ENCODE measurements at regions not wholly inside any gene's neighbourhood (a gene's known extent, or its start where the extent isn't known, plus 50 kb on each side); places are given as distances from the start of the nearest gene placed in this dataset.

- no peak overlapping the region for H3K4me2 ChIP-seq
- Mint-ChIP-seq H3K27ac (no peak overlapping the region), H3K9me3 (no peaks in the 10 kb centered on the region), H3K4me1 (peaks cover 16% of the 10 kb centered on the region), H3K27me3 (ENCODE audit: insufficient read depth, low read depth, poor library complexity) (peaks cover 2% of the 10 kb centered on the region), H3K4me3 (no peak overlapping the region), H3K36me3 (ENCODE audit: low read depth) (no peaks in the 10 kb centered on the region)
- no peak for DNase-seq (ENCODE audit: low spot score)
- no peaks in the 10 kb centered on the region for H3K27me3 ChIP-seq (ENCODE audit: insufficient read depth)
- no peak overlapping the region for H2AFZ ChIP-seq
- H3K79me2 ChIP-seq (replicated peaks; ENCODE audit: insufficient read depth), result no peaks in the 10 kb centered on the region
- no peaks in the 10 kb centered on the region for H3F3A ChIP-seq (replicated peaks; ENCODE audit: low read depth)
- no peaks in the 10 kb centered on the region; the same call in 1 of the 2 replicates for H3K4me1 ChIP-seq (ENCODE audit: insufficient read depth)
- H3K4me3 ChIP-seq, result no peak overlapping the region
- no peaks in the 10 kb centered on the region for H4K20me1 ChIP-seq (replicated peaks; ENCODE audit: insufficient read depth)
- H3K27ac ChIP-seq (ENCODE audit: low read depth), result no peak overlapping the region
- no peaks in the 10 kb centered on the region; the same call in 1 of the 2 replicates for H3K9me2 ChIP-seq (ENCODE audit: insufficient read depth)
- no peaks in the 10 kb centered on the region for H3K36me3 ChIP-seq (ENCODE audit: insufficient read depth)
- ATAC-seq, result no peak
- TF ChIP-seq POLR2AphosphoS5 (IDR thresholded peaks at IDR 0.05; ENCODE audit: low read depth) (no peak), EZH2phosphoT487 (IDR thresholded peaks at IDR 0.05; ENCODE audit: unreplicated experiment) (no peak), ZNF462 (CRISPR knock-in tag; IDR thresholded peaks at IDR 0.05) (no peak), EZH2 (IDR thresholded peaks at IDR 0.05; ENCODE audit: low read depth, unreplicated experiment) (no peak)
These were observed 61.9 kb upstream of the ZCCHC2 start for GRCh38 chr18:62460851-62461300.

- no peaks in the 10 kb centered on the region for H3F3A ChIP-seq (replicated peaks; ENCODE audit: low read depth)
- H3K9me2 ChIP-seq (ENCODE audit: insufficient read depth), result no peaks in the 10 kb centered on the region; the same call in 1 of the 2 replicates
- H3K4me1 Mint-ChIP-seq, result peaks cover 16% of the 10 kb centered on the region
- no peak overlapping the region for H3K4me2 ChIP-seq
- H4K20me1 ChIP-seq (replicated peaks; ENCODE audit: insufficient read depth), result no peaks in the 10 kb centered on the region
- H3K27me3 ChIP-seq (ENCODE audit: insufficient read depth), result no peaks in the 10 kb centered on the region
- H3K27ac Mint-ChIP-seq, result no peak overlapping the region
- DNase-seq (ENCODE audit: low spot score) (no peak), ATAC-seq (no peak)
- H3K36me3 Mint-ChIP-seq (ENCODE audit: low read depth), result no peaks in the 10 kb centered on the region
- no peak overlapping the region for H3K4me3 ChIP-seq
- no peak overlapping the region for H3K4me3 Mint-ChIP-seq
- no peaks in the 10 kb centered on the region for H3K79me2 ChIP-seq (replicated peaks; ENCODE audit: insufficient read depth)
- no peak overlapping the region for H3K27ac ChIP-seq (ENCODE audit: low read depth)
- no peak overlapping the region for H2AFZ ChIP-seq
- no peaks in the 10 kb centered on the region for H3K36me3 ChIP-seq (ENCODE audit: insufficient read depth)
- no peaks in the 10 kb centered on the region; the same call in 1 of the 2 replicates for H3K4me1 ChIP-seq (ENCODE audit: insufficient read depth)
- no peaks in the 10 kb centered on the region for H3K9me3 Mint-ChIP-seq
- H3K27me3 Mint-ChIP-seq (ENCODE audit: insufficient read depth, low read depth, poor library complexity), result peaks cover 2% of the 10 kb centered on the region
- TF ChIP-seq CTCF (conservative IDR thresholded peaks at IDR 0.05; ENCODE audit: low read depth in 2 of 2), result no peak
- TF ChIP-seq CREB1 (CRISPR knock-in tag; IDR thresholded peaks at IDR 0.05; ENCODE audit: low read depth), result no peak
- no peak for TF ChIP-seq NANOG (IDR thresholded peaks at IDR 0.05; ENCODE audit: borderline replicate concordance)
- TF ChIP-seq EZH2 (IDR thresholded peaks at IDR 0.05; ENCODE audit: low read depth, unreplicated experiment), result no peak
- no peak for TF ChIP-seq ETS1 (IDR thresholded peaks at IDR 0.05)
- TF ChIP-seq EZH2phosphoT487 (IDR thresholded peaks at IDR 0.05; ENCODE audit: unreplicated experiment), result no peak
- no peak for TF ChIP-seq REST (IDR thresholded peaks at IDR 0.05; ENCODE audit: unreplicated experiment)
These were observed 61.2 kb upstream of the ZCCHC2 start for GRCh38 chr18:62461591-62461990.
